C4-2B (cell line): ENCODE measurements at regions not wholly inside any gene's neighbourhood (a gene's known extent, or its start where the extent isn't known, plus 50 kb on each side); places are given as distances from the start of the nearest gene placed in this dataset.
"Not testable (repeated sequence)": the region's sequence is repeated elsewhere in the genome, so short reads cannot be mapped to it uniquely, and the experiment has no call there.

Experiments
- H3K27ac ChIP-seq: fragments of 450-650 bp; 2 replicates; pipeline ENCODE4 v1.5.1; 2017
- CTCF ChIP-seq: fragments of 450-650 bp; conservative IDR thresholded peaks from 2 replicates; pipeline ENCODE4 v1.5.1; 2017; ENCODE audit warnings: mild to moderate bottlenecking
- ZFX ChIP-seq: fragments of 450-650 bp; IDR thresholded peaks from 2 replicates; pipeline ENCODE4 v1.6.1; 2017

GRCh38 chr4:74505355-74505978 lies 60.5 kb downstream of the AREG start:
- not testable (repeated sequence) for H3K27ac ChIP-seq

GRCh38 chr4:74509363-74509762 lies 64.4 kb downstream of the AREG start:
- H3K27ac ChIP-seq = not testable (repeated sequence)

- H3K27ac ChIP-seq = no peak overlapping the region
- no peak for TF ChIP-seq CTCF
- TF ChIP-seq ZFX = no peak
These were observed 71.4 kb downstream of the AREG start for GRCh38 chr4:74516303-74516702.

- TF ChIP-seq ZFX (no peak), CTCF (no peak)
- H3K27ac ChIP-seq = no peak overlapping the region
These were observed 73.1 kb downstream of the AREG start for GRCh38 chr4:74517996-74518395.

GRCh38 chr4:74522251-74522991 lies 77.5 kb downstream of the AREG start:
- no peak for TF ChIP-seq CTCF
- H3K27ac ChIP-seq = no peak overlapping the region

GRCh38 chr4:74523096-74523495 lies 78.2 kb downstream of the AREG start:
- TF ChIP-seq CTCF (no peak), ZFX (no peak)
- H3K27ac ChIP-seq = no peak overlapping the region

GRCh38 chr4:74524985-74525384 lies 80.0 kb downstream of the AREG start:
- H3K27ac ChIP-seq = no peak overlapping the region
- TF ChIP-seq CTCF = no peak
- no peak for TF ChIP-seq ZFX

GRCh38 chr4:74527049-74527448 lies 82.1 kb downstream of the AREG start:
- no peak overlapping the region for H3K27ac ChIP-seq

More at GRCh38 chr4:74527049-74527448, 82.1 kb downstream of the AREG start:
- TF ChIP-seq CTCF (no peak), ZFX (no peak)
